ENCODE measurements at regions not wholly inside any gene's neighbourhood (a gene's known extent, or its start where the extent isn't known, plus 50 kb on each side); places are given as distances from the start of the nearest gene placed in this dataset.

GRCh38 chr20:52785679-52786078 is 186.5 kb upstream of the TSHZ2 start:
- intact Hi-C loops (cut with micrococcal nuclease) = no loop called here

GRCh38 chr20:52783769-52784168 is 188.4 kb upstream of the TSHZ2 start:
- intact Hi-C loops (cut with micrococcal nuclease) = no loop called here

GRCh38 chr20:52780462-52780861 is 191.7 kb upstream of the TSHZ2 start:
- intact Hi-C loops (cut with micrococcal nuclease) = no loop called here

GRCh38 chr20:52779125-52779524 is 193.0 kb upstream of the TSHZ2 start:
- intact Hi-C loops (cut with micrococcal nuclease) = no loop called here

GRCh38 chr20:52777171-52777570 is 195.0 kb upstream of the TSHZ2 start:
- intact Hi-C loops (cut with micrococcal nuclease) = no loop called here

GRCh38 chr20:52775786-52776185 is 196.4 kb upstream of the TSHZ2 start:
- intact Hi-C loops (cut with micrococcal nuclease) = no loop called here

GRCh38 chr20:52768694-52769093 is 203.5 kb upstream of the TSHZ2 start:
- intact Hi-C loops (cut with micrococcal nuclease) = no loop called here

GRCh38 chr20:52766645-52767435 is 205.3 kb upstream of the TSHZ2 start:
- intact Hi-C loops (cut with micrococcal nuclease) = no loop called here

- intact Hi-C loops (cut with micrococcal nuclease) = no loop called here
Observed at GRCh38 chr20:52763321-52763853, 208.8 kb upstream of the TSHZ2 start.

GRCh38 chr20:52761867-52762266 is 210.3 kb upstream of the TSHZ2 start:
- intact Hi-C loops (cut with micrococcal nuclease) = no loop called here

GRCh38 chr20:52760791-52761190 is 211.4 kb upstream of the TSHZ2 start:
- intact Hi-C loops (cut with micrococcal nuclease) = no loop called here

GRCh38 chr20:52757411-52757810 is 214.7 kb upstream of the TSHZ2 start:
- intact Hi-C loops (cut with micrococcal nuclease) = loop anchor here (10.0 kb wide), 1 partner anchor 457 kb away; no protein-coding TSS in a partner anchor

GRCh38 chr20:52755744-52756143 is 216.4 kb upstream of the TSHZ2 start:
- intact Hi-C loops (cut with micrococcal nuclease) = loop anchor here (10.0 kb wide), 1 partner anchor 459 kb away; no protein-coding TSS in a partner anchor

- intact Hi-C loops (cut with micrococcal nuclease) = loop anchor here (10.0 kb wide), 1 partner anchor 460 kb away; no protein-coding TSS in a partner anchor
Observed at GRCh38 chr20:52754366-52754765, 217.8 kb upstream of the TSHZ2 start.

GRCh38 chr20:52752023-52752422 is 220.1 kb upstream of the TSHZ2 start:
- intact Hi-C loops (cut with micrococcal nuclease) = loop anchor here (10.0 kb wide), 1 partner anchor 463 kb away; no protein-coding TSS in a partner anchor

- intact Hi-C loops (cut with micrococcal nuclease) = loop anchor here (10.0 kb wide), 1 partner anchor 463 kb away; no protein-coding TSS in a partner anchor
Observed at GRCh38 chr20:52751571-52751970, 220.6 kb upstream of the TSHZ2 start.

- intact Hi-C loops (cut with micrococcal nuclease) = loop anchor here (10.0 kb wide), 1 partner anchor 465 kb away; no protein-coding TSS in a partner anchor
Observed at GRCh38 chr20:52749938-52750337, 222.2 kb upstream of the TSHZ2 start.

GRCh38 chr20:52748990-52749389 is 223.2 kb upstream of the TSHZ2 start:
- intact Hi-C loops (cut with micrococcal nuclease) = no loop called here

- intact Hi-C loops (cut with micrococcal nuclease) = no loop called here
Observed at GRCh38 chr20:52748285-52748932, 223.7 kb upstream of the TSHZ2 start.

- intact Hi-C loops (cut with micrococcal nuclease) = no loop called here
Observed at GRCh38 chr20:52747845-52748284, 224.3 kb upstream of the TSHZ2 start.

GRCh38 chr20:52746770-52747169 is 225.4 kb upstream of the TSHZ2 start:
- intact Hi-C loops (cut with micrococcal nuclease) = no loop called here

GRCh38 chr20:52746190-52746589 is 226.0 kb upstream of the TSHZ2 start:
- intact Hi-C loops (cut with micrococcal nuclease) = no loop called here
